GM21737 (cell line): ENCODE measurements at regions not wholly inside any gene's neighbourhood (a gene's known extent, or its start where the extent isn't known, plus 50 kb on each side); places are given as distances from the start of the nearest gene placed in this dataset.
"Not testable (repeated sequence)": the region's sequence is repeated elsewhere in the genome, so short reads cannot be mapped to it uniquely, and the experiment has no call there.

Experiments
- ATAC-seq: cut with Tn5 transposase; IDR thresholded peaks from one replicate; pipeline ENCODE4 v1.9.1; 2021; ENCODE audit warnings: mild to moderate bottlenecking, moderate library complexity; ENCODE audit not compliant: unreplicated experiment

- ATAC-seq, result no peak
Observed at GRCh38 chr10:35778306-35778705, 136.2 kb upstream of the FZD8 start.

- ATAC-seq, result not testable (repeated sequence)
Observed at GRCh38 chr10:35776557-35776956, 134.5 kb upstream of the FZD8 start.

- ATAC-seq, result no peak
Observed at GRCh38 chr10:35774109-35774508, 132.0 kb upstream of the FZD8 start.

- ATAC-seq, result no peak
Observed at GRCh38 chr10:35770817-35771355, 128.8 kb upstream of the FZD8 start.

- no peak for ATAC-seq
Observed at GRCh38 chr10:35769795-35770194, 127.7 kb upstream of the FZD8 start.

GRCh38 chr10:35768731-35769130 is 126.6 kb upstream of the FZD8 start:
- ATAC-seq, result no peak

- no peak for ATAC-seq
Observed at GRCh38 chr10:35768011-35768410, 125.9 kb upstream of the FZD8 start.

GRCh38 chr10:35765996-35766395 is 123.9 kb upstream of the FZD8 start:
- ATAC-seq, result no peak

- ATAC-seq, result no peak
Observed at GRCh38 chr10:35765066-35765527, 123.0 kb upstream of the FZD8 start.

- ATAC-seq, result no peak
Observed at GRCh38 chr10:35762311-35763030, 120.4 kb upstream of the FZD8 start.

GRCh38 chr10:35758076-35758475 is 116.0 kb upstream of the FZD8 start:
- no peak for ATAC-seq

GRCh38 chr10:35754519-35754918 is 112.4 kb upstream of the FZD8 start:
- no peak for ATAC-seq

GRCh38 chr10:35752469-35753461 is 110.7 kb upstream of the FZD8 start:
- no peak for ATAC-seq

GRCh38 chr10:35751347-35751746 is 109.3 kb upstream of the FZD8 start:
- ATAC-seq, result no peak

- no peak for ATAC-seq
Observed at GRCh38 chr10:35749230-35749629, 107.1 kb upstream of the FZD8 start.

- no peak for ATAC-seq
Observed at GRCh38 chr10:35745617-35746403, 103.7 kb upstream of the FZD8 start.

GRCh38 chr10:35743851-35744250 is 101.8 kb upstream of the FZD8 start:
- no peak for ATAC-seq

- no peak for ATAC-seq
Observed at GRCh38 chr10:35743351-35743750, 101.3 kb upstream of the FZD8 start.

GRCh38 chr10:35739998-35740397 is 97.9 kb upstream of the FZD8 start:
- no peak for ATAC-seq

GRCh38 chr10:35735412-35735811 is 93.3 kb upstream of the FZD8 start:
- no peak for ATAC-seq

GRCh38 chr10:35731828-35732227 is 89.7 kb upstream of the FZD8 start:
- no peak for ATAC-seq
